Panc1 (cell line): ENCODE measurements at regions not wholly inside any gene's neighbourhood (a gene's known extent, or its start where the extent isn't known, plus 50 kb on each side); places are given as distances from the start of the nearest gene placed in this dataset.

Experiments used
- CTCF ChIP-seq: fragments of 450-650 bp; IDR thresholded peaks from 2 replicates; pipeline ENCODE4 v1.5.1; 2017; ENCODE audit warnings: mild to moderate bottlenecking
- POLR2AphosphoS5 ChIP-seq: IDR thresholded peaks from 2 replicates; pipeline ENCODE4 v1.6.1; 2012; ENCODE audit warnings: mild to moderate bottlenecking, low read depth, low read length, moderate library complexity
- REST ChIP-seq, 2 experiments: IDR thresholded peaks; 2 replicates each; pipeline ENCODE4 v1.6.1; 2011 to 2012; ENCODE audit warnings: low read depth in 2 of 2, control low read depth in 1 of 2, low read length in 1 of 2, mild to moderate bottlenecking in 1 of 2, moderate library complexity in 1 of 2; ENCODE audit not compliant: insufficient read depth in 1 of 2

- TF ChIP-seq CTCF (no peak), POLR2AphosphoS5 (no peak), REST (IDR thresholded peaks at IDR 0.05; ENCODE audit: insufficient read depth in 1 of 2, low read depth in 2 of 2, low read length in 1 of 2) (no peak)
Measured at GRCh38 chr3:99575683-99576082, 62.7 kb upstream of the COL8A1 start.
